ENCODE measurements at regions not wholly inside any gene's neighbourhood (a gene's known extent, or its start where the extent isn't known, plus 50 kb on each side); places are given as distances from the start of the nearest gene placed in this dataset.

GRCh38 chr7:24227603-24228359 lies 56.2 kb upstream of the NPY start:
- Histone ChIP-seq H3K4me3 (ENCODE audit: insufficient read depth, low read depth, low read length) (no peak overlapping the region), H3K36me3 (replicated peaks; ENCODE audit: control insufficient read depth, insufficient read depth, low read length) (no peaks in the 10 kb centered on the region), H3K27me3 (ENCODE audit: control insufficient read depth, insufficient read depth, low read length) (no peaks in the 10 kb centered on the region)
- DNase-seq, result no peak

GRCh38 chr7:24229481-24230226 lies 54.3 kb upstream of the NPY start:
- no peak overlapping the region for H3K4me3 ChIP-seq (ENCODE audit: insufficient read depth, low read depth, low read length)
- H3K27me3 ChIP-seq (ENCODE audit: control insufficient read depth, insufficient read depth, low read length), result no peaks in the 10 kb centered on the region
- H3K36me3 ChIP-seq (replicated peaks; ENCODE audit: control insufficient read depth, insufficient read depth, low read length), result no peaks in the 10 kb centered on the region
- no peak for DNase-seq

- H3K36me3 ChIP-seq (replicated peaks; ENCODE audit: control insufficient read depth, insufficient read depth, low read length), result no peaks in the 10 kb centered on the region
- H3K27me3 ChIP-seq (ENCODE audit: control insufficient read depth, insufficient read depth, low read length), result no peaks in the 10 kb centered on the region
- no peak overlapping the region for H3K4me3 ChIP-seq (ENCODE audit: insufficient read depth, low read depth, low read length)
- no peak for DNase-seq
These were observed 52.5 kb upstream of the NPY start for GRCh38 chr7:24231493-24231892.

- no peak overlapping the region for H3K4me3 ChIP-seq (ENCODE audit: insufficient read depth, low read depth, low read length)
- no peak for DNase-seq
- no peaks in the 10 kb centered on the region for H3K27me3 ChIP-seq (ENCODE audit: control insufficient read depth, insufficient read depth, low read length)
- no peaks in the 10 kb centered on the region for H3K36me3 ChIP-seq (replicated peaks; ENCODE audit: control insufficient read depth, insufficient read depth, low read length)
These were observed 50.6 kb upstream of the NPY start for GRCh38 chr7:24233386-24233785.
